HepG2 (cell line): ENCODE measurements at regions not wholly inside any gene's neighbourhood (a gene's known extent, or its start where the extent isn't known, plus 50 kb on each side); places are given as distances from the start of the nearest gene placed in this dataset.

ENCODE experiments used
- ATAC-seq: fragments of 200-7000 bp; cut with Tn5 transposase; 3 replicates; pipeline ENCODE4 v1.9.1; 2020; ENCODE audit warnings: mild to moderate bottlenecking, moderate library complexity
- BruUV-seq: library from RNA; stranded (reverse); fragments of 400-500 nt; replicated peaks from 2 replicates; lab custom pipeline; 2021; lab: Mats Ljungman, UMichigan
- CTCF ChIA-PET: fragments of 300-600 bp; formaldehyde crosslinking; extraction: SDS; loops from one replicate; lab custom pipeline; 2021; ENCODE audit warnings: low total read pairs, inconsistent platforms, low intra/inter-chr PET ratio; lab: Yijun Ruan, JAX
- POLR2A ChIA-PET: fragments of 350-600 bp; sonication (Branson Sonifier 250); formaldehyde crosslinking; loops from one replicate; lab custom pipeline; 2020; ENCODE audit warnings: antibody characterized with exemption, inconsistent platforms; lab: Yijun Ruan, JAX
- DNase-seq: peaks from one replicate; pipeline ENCODE4 v3.0.0-alpha.2; 2015; ENCODE audit warnings: low spot score
- FAIRE-seq: peaks from 3 replicates; lab custom pipeline; 2011; peaks lifted over from hg19 to GRCh38; lab: Jason Lieb, UNC
- H2AFZ ChIP-seq: one replicate; pipeline ENCODE4 v1.6.1; 2011; ENCODE audit warnings: low read length, inconsistent platforms
- H3K27ac ChIP-seq: fragments of 300-600 bp; 3 replicates; pipeline ENCODE4 v1.8.0; 2011; ENCODE audit warnings: mixed run types, mild to moderate bottlenecking, mixed read lengths, low read length, inconsistent platforms; ENCODE audit not compliant: insufficient read depth; ENCODE audit errors: extremely low read length
- H3K27me3 ChIP-seq, 2 experiments: fragments of 200-600 bp in 1 of 2; 2 replicates in 1 of 2; 3 replicates in 1 of 2; pipeline versions ENCODE4 v1.6.0 to v1.8.0; 2011; ENCODE audit warnings: low read length in 2 of 2, mild to moderate bottlenecking in 2 of 2, moderate library complexity in 2 of 2, inconsistent platforms in 1 of 2; ENCODE audit not compliant: insufficient read depth in 2 of 2, control insufficient read depth in 1 of 2
- H3K36me3 ChIP-seq, 2 experiments: fragments of 200-600 bp in 1 of 2; replicated peaks in 1 of 2; 2 replicates in 1 of 2; 3 replicates in 1 of 2; pipeline versions ENCODE4 v1.5.1 to v1.8.0; 2011; ENCODE audit warnings: low read length in 2 of 2, inconsistent platforms in 1 of 2; ENCODE audit not compliant: insufficient read depth in 2 of 2, control insufficient read depth in 1 of 2
- H3K4me1 ChIP-seq: 2 replicates; pipeline ENCODE4 v1.5.1; 2012; ENCODE audit warnings: low read length, inconsistent platforms; ENCODE audit not compliant: insufficient read depth
- H3K4me2 ChIP-seq: 2 replicates; pipeline ENCODE4 v1.6.0; 2011; ENCODE audit warnings: low read depth, low read length, inconsistent platforms
- H3K4me3 ChIP-seq, 3 experiments: fragments of 200-600 bp in 1 of 3; sonication (generic), shearing (Covaris generic) in 1 of 3; replicated peaks in 1 of 3; 2 replicates each; pipeline ENCODE4 v1.5.1; 2011 to 2016; ENCODE audit warnings: low read length in 3 of 3, inconsistent platforms in 2 of 3, low read depth in 2 of 3, mild to moderate bottlenecking in 2 of 3, control low read depth in 1 of 3, mixed read lengths in 1 of 3; ENCODE audit not compliant: insufficient read depth in 1 of 3
- H3K79me2 ChIP-seq: one replicate; pipeline ENCODE4 v1.6.1; 2011; ENCODE audit warnings: low read length, inconsistent platforms; ENCODE audit not compliant: insufficient read depth
- H3K9ac ChIP-seq: 2 replicates; pipeline ENCODE4 v1.6.0; 2011; ENCODE audit warnings: mild to moderate bottlenecking, low read depth, low read length, inconsistent platforms; ENCODE audit not compliant: insufficient read depth
- H3K9me3 ChIP-seq: 2 replicates; pipeline ENCODE4 v1.5.1; 2012; ENCODE audit warnings: mild to moderate bottlenecking, low read length
- H4K20me1 ChIP-seq: 2 replicates; pipeline ENCODE4 v1.6.0; 2011; ENCODE audit warnings: inconsistent platforms, mild to moderate bottlenecking, low read length, moderate library complexity; ENCODE audit not compliant: insufficient read depth
- BCL6 ChIP-seq: IDR thresholded peaks from 2 replicates; pipeline ENCODE4 v1.6.1; 2016; ENCODE audit warnings: missing genetic modification reagents, missing compliant biosample characterization
- BRCA1 ChIP-seq: sonication (generic); formaldehyde crosslinking; IDR thresholded peaks from 2 replicates; pipeline ENCODE4 v1.4.0; 2020; ENCODE audit warnings: missing genetic modification reagents
- IRX3 ChIP-seq: sonication (generic); formaldehyde crosslinking; IDR thresholded peaks from 2 replicates; pipeline ENCODE4 v1.8.1; 2023; ENCODE audit warnings: mild to moderate bottlenecking, low read depth, missing genetic modification reagents, borderline replicate concordance
- JDP2 ChIP-seq: sonication (generic); formaldehyde crosslinking; IDR thresholded peaks from 2 replicates; pipeline ENCODE4 v1.8.1; 2022; ENCODE audit warnings: missing genetic modification reagents, borderline replicate concordance
- MIER3 ChIP-seq: IDR thresholded peaks from 2 replicates; pipeline ENCODE4 v1.6.1; 2016; ENCODE audit warnings: missing compliant biosample characterization, borderline replicate concordance
- NFE2 ChIP-seq: sonication (generic); formaldehyde crosslinking; IDR thresholded peaks from 2 replicates; pipeline ENCODE4 v1.4.0; 2020; ENCODE audit warnings: missing genetic modification reagents
- NFRKB ChIP-seq: fragments of 450-650 bp; IDR thresholded peaks from 2 replicates; pipeline ENCODE4 v1.6.1; 2017
- POLR2A ChIP-seq, 2 experiments: IDR thresholded peaks; 2 replicates each; pipeline ENCODE4 v1.6.1; 2011; ENCODE audit warnings: low read depth in 2 of 2, low read length in 2 of 2, mild to moderate bottlenecking in 1 of 2, moderate library complexity in 1 of 2; ENCODE audit not compliant: insufficient read depth in 1 of 2
- RBAK ChIP-seq: sonication (generic); formaldehyde crosslinking; IDR thresholded peaks from 2 replicates; pipeline ENCODE4 v1.5.1; 2020; ENCODE audit warnings: mild to moderate bottlenecking, missing genetic modification reagents
- SRSF1 ChIP-seq: fragments of 200-400 bp; formaldehyde crosslinking; optimal IDR thresholded peaks from 2 replicates; pipeline ENCODE3; 2017; ENCODE audit warnings: mild to moderate bottlenecking, low read depth, low read length, moderate library complexity
- ZMYM2 ChIP-seq: sonication (generic); formaldehyde crosslinking; IDR thresholded peaks from 2 replicates; pipeline ENCODE4 v1.8.0; 2022; ENCODE audit warnings: mild to moderate bottlenecking, missing genetic modification reagents
- ZNF264 ChIP-seq: sonication (generic); formaldehyde crosslinking; IDR thresholded peaks from 2 replicates; pipeline ENCODE4 v1.4.0; 2020; ENCODE audit warnings: missing genetic modification reagents
- ZNF841 ChIP-seq: sonication (generic); formaldehyde crosslinking; IDR thresholded peaks from 2 replicates; pipeline ENCODE4 v1.8.1; 2023; ENCODE audit warnings: missing genetic modification reagents, borderline replicate concordance
- WGBS: methylation state at CpG from one replicate; pipeline ENCODE4 v1.1.6; 2017; ENCODE audit warnings: low lambda C conversion rate; 5-methylcytosine and 5-hydroxymethylcytosine counted together
- in situ Hi-C: cut with HindIII; loops from 2 replicates; pipeline ENCODE4 v1.10.0; 2017; ENCODE audit warnings: low pct_unique_long_range_greater_than_20kb; ENCODE audit not compliant: extremely low pct_ligation_motif_present
- intact Hi-C: fragments of 100-400 bp; cut with micrococcal nuclease; formaldehyde crosslinking; loops from one replicate; pipeline ENCODE4 v1.10.0; 2022; ENCODE audit not compliant: unreplicated experiment
- TF ChIP-seq, protein P1 (sequence below): sonication (generic); formaldehyde crosslinking; IDR thresholded peaks from 2 replicates; pipeline ENCODE4 v1.8.0; 2022; ENCODE audit warnings: mild to moderate bottlenecking, missing genetic modification reagents, moderate library complexity
- TF ChIP-seq, protein P2 (sequence below): sonication (generic); formaldehyde crosslinking; IDR thresholded peaks from 2 replicates; pipeline ENCODE4 v1.8.0; 2022; ENCODE audit warnings: mild to moderate bottlenecking, missing genetic modification reagents, borderline replicate concordance

DNA sequence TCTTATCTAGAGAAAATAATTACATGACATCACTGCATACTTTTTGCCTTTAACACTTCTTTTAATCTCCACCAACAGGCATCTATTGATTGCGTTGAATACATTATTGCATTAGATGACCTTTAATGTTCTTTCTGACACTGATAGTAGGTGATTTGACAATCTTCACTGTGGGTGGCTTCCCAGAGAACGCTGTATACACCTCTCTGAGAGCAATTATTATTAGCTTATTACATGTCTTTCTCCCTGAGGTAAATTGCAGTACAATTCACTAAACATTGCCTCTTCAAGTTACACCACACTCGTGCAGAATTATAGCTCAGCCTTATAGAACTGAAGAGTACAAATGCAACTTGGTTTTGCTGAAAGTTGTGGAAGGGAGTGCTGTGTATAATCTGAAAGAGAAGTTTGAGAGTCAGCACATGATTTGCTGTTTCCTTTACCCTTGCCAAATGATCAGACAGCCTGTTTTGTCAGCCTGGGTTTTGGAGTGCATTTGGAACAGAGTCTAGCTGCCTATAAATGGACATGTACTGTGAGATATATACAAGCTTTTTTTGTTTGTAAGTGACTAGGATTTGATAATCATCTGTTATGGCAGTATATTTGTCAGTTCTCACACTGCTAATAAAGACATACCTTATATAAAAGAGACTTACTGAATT is 369.2 kb downstream of the CCER1 start:
- POLR2A ChIA-PET: no interaction called here
- ATAC-seq: no peak
- Histone ChIP-seq H4K20me1 (no peaks in the 10 kb centered on the region), H3K27ac (no peak overlapping the region), H3K27me3 (no peaks in the 10 kb centered on the region), H3K4me3 (no peak overlapping the region), H2AFZ (no peak overlapping the region), H3K9ac (no peak overlapping the region), H3K4me1 (no peaks in the 10 kb centered on the region), H3K79me2 (no peaks in the 10 kb centered on the region), H3K4me2 (no peak overlapping the region), H3K9me3 (peaks cover 50% of the 10 kb centered on the region), H3K36me3 (no peaks in the 10 kb centered on the region)
- intact Hi-C loops (no loop called here), in situ Hi-C loops (no loop called here)
- DNase-seq: no peak
- no TSS peak for BruUV-seq
- 32% methylated on average over 3 of the region's 3 CpGs for WGBS
- TF ChIP-seq ZNF264 (CRISPR knock-in tag) (no peak), MIER3 (CRISPR knock-in tag) (no peak), BCL6 (CRISPR knock-in tag) (no peak), ZMYM2 (CRISPR knock-in tag) (no peak), RBAK (CRISPR knock-in tag) (no peak), JDP2 (no peak), NFE2 (CRISPR knock-in tag) (no peak), IRX3 (no peak), ZNF841 (no peak), SRSF1 (no peak), BRCA1 (no peak), POLR2A (IDR thresholded peaks at IDR 0.05; ENCODE audit: insufficient read depth in 1 of 2, low read depth in 2 of 2, low read length in 2 of 2) (no peak), NFRKB (no peak)
- TF ChIP-seq, protein P1, sequence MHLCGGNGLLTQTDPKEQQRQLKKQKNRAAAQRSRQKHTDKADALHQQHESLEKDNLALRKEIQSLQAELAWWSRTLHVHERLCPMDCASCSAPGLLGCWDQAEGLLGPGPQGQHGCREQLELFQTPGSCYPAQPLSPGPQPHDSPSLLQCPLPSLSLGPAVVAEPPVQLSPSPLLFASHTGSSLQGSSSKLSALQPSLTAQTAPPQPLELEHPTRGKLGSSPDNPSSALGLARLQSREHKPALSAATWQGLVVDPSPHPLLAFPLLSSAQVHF: no peak
- TF ChIP-seq, protein P2, sequence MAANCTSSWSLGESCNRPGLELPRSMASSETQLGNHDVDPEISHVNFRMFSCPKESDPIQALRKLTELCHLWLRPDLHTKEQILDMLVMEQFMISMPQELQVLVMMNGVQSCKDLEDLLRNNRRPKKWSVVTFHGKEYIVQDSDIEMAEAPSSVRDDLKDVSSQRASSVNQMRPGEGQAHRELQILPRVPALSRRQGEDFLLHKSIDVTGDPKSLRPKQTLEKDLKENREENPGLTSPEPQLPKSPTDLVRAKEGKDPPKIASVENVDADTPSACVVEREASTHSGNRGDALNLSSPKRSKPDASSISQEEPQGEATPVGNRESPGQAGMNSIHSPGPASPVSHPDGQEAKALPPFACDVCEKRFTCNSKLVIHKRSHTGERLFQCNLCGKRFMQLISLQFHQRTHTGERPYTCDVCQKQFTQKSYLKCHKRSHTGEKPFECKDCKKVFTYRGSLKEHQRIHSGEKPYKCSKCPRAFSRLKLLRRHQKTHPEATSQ (CRISPR knock-in tag): no peak
- CTCF ChIA-PET: no interaction called here
- FAIRE-seq: no peak
